ENCODE measurements at regions not wholly inside any gene's neighbourhood (a gene's known extent, or its start where the extent isn't known, plus 50 kb on each side); places are given as distances from the start of the nearest gene placed in this dataset.

- TF ChIP-seq CTCF (IDR thresholded peaks at IDR 0.05; ENCODE audit: low read depth, low read length, poor library complexity, severe bottlenecking): no peak
- TF ChIP-seq EZH2phosphoT487 (IDR thresholded peaks at IDR 0.05; ENCODE audit: borderline replicate concordance, low read length): no peak
Measured at GRCh38 chr9:86507212-86507630, 153.0 kb upstream of the TUT7 start.

All from DOHH2 (cell line).